DMS 273 treated with DMSO at 0.1 percent for 48 hours (cell line): ENCODE measurements at regions not wholly inside any gene's neighbourhood (a gene's known extent, or its start where the extent isn't known, plus 50 kb on each side); places are given as distances from the start of the nearest gene placed in this dataset.

Experiments used
- DNase-seq: peaks from one replicate; lab custom pipeline; 2025; lab: John Stamatoyannopoulos, UW

DNA sequence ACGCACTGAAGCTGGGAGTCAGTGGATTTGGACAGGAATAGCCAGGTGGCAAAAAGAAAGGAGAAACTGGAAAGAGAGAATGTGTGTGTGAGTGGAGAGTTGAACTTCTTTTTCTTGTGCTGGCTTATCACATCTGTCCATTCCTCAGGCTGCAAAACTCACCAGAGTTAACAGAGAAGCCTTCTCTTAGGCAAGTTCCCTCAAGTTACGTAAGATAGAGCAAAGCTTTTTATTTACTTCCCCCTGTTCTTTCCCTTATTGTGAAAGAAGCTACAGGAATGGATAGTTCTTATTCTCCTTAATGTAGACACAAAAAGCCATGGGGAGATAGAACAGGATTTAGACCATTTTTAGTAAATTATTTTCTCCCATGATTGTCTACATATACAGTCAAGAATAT is 188.6 kb downstream of the BMP2 start:
- no peak for DNase-seq

DNA sequence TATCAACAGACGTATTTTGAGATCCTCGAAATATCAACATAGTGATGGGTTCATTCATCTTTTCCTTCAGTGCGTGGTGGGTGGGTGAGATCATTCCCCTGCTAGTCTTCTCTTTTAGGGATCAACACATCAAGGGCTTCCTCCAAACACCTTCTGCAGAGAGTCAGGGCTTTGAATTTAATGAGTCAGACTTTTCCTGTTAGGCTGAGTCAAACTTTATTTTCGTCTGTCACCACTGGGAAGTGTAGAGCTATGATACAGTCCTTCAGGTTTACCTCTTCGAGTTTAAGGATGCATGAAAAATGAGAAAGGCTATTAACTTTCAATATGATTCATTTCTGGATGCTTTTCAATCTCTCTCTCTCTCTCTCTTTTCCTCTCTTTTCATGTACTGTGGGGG is 189.1 kb downstream of the BMP2 start:
- DNase-seq = no peak

DNA sequence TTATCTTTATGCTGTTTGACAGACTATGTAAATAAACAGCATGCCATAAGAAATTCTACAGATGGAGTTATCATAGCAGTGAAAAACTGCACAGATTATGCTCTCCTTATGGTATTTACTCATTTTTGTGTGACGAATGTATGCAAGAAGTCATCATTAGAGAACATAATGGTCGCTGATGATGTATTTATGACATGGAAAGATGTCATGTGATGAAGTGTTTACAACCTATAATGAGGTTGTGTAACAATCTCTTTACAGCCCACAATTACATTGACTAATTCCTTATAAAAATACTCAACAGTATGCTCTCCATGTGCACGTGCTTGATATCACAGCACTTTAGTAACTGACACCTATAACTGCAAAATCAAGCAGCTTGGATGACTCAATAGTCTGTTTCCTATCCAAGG is 192.4 kb downstream of the BMP2 start:
- no peak for DNase-seq

DNA sequence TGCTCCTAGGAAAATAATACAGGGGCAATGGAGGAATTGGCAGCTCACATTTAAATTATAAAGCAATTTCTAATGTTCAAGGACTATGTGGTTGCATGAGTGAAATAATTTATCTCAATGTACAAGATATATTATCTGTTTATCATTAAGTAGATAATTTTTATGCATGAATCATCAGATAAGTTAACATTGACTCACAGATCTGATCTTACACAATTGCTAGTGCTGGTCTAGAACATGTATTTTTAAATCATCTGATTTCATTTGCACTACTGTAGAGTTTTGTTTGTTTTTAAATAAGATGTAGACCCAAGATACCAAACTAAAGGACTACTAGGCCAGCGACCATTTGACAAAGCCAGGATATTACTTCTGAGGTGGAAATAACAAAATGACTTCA is 199.2 kb downstream of the BMP2 start:
- DNase-seq = no peak

DNA sequence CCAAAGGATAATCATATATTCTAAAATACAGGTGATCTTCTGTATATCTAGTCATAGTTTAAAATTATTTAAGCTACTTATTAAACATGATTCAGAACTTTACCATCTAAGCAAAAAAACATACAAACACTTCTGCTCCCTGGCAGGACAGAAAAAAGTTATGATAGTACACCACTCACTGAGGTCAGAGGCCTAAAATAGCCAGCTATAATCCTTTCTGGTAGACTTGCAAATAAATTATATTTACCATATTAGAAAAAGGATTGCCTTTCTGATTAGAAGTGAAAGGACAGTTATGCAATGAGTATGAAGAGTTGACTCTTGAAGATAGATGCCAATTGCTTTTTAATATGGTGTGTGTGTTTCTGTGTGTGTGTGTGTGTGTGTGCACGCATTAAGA is 207.4 kb downstream of the BMP2 start:
- DNase-seq = no peak

DNA sequence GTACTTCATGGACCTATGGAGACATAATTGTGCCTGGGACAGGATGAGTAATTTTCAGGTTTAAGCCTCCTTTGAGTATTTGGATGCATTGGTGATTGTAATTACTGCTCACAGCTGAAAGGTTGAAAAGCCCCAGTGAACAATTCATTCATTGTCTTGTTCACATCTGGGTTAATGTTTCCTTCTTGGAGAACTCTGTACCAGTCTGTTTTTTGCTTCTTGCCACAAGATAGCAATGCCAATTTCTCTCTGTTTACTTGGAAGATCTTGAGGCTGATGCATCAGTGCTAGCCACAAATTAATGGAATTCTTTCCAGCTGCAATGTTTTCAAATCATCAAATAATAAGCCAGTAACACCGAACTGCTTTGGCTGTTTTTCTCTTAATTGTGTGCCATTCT is 207.8 kb downstream of the BMP2 start:
- no peak for DNase-seq

DNA sequence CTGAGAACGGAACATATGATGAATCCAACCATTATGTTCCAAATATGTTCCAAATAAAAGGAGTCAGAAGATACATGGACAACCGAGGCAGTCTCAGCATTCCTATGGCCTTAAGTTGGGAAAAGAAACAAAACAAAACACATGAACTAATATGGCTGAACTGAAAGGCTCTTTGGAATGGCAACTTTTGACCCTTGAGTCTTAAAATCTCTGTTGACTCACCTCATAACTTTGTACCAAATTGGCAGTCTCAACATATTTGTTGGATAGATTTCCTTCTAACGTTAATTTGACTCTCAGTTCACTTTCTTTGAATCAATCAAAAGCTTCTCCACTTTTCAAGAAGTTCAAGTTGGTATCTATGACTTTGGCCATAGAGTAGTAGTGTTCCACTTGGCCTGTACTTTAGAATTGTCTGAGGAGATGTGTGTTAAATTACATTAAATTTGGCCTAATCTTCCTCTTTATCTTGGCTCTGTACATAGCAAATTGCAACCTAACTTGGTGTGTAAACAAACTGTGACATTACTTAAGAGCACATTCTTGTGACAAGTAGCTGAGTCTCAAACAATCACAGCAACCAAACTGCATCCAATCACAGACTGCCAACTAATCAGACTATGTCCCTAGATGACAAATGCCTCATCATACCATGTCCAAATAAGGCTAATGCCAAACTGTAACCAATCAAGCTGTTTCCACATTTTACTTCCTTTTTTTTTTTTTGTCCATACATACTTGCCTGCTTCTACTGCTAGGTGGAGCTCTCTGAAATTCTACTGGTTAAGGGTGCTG is 208.8 kb downstream of the BMP2 start:
- DNase-seq = no peak

DNA sequence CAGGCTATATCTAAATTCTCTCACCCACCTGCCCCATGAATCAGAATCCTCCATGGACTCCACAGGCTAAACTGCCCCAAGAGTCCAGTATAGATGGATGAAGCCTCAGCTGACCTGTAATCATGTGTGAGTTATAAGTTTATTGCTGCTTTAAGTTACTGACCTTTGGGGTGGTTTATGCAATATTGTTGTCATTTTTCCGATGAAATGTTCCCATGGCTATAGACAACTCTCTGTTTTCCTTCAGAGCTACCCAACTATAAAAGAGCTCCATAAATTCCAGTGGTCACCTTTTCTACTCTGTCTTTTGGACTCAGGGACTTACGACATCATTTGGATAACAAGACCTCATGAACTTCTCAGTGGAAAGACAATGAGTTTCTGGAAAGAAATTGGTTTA is 212.1 kb downstream of the BMP2 start:
- DNase-seq = no peak

DNA sequence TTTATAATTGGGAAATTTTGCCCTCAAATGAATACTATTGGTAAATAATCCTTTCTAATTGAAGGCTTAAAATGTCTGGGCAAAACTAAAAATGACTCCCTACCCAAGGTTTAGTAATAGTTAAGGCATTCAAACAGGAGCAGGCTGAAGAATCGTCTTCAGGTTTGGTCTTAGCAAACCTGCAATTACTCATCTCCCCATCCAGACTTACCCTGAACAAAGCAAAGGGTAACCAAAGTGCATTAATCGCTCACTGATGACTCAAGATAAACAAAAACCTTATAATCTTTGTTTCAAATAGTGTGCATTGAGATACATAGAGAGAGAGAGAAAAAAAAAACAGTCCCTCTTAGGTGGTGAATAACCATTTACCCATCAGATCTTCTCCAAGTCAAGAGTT is 225.5 kb downstream of the BMP2 start:
- no peak for DNase-seq

DNA sequence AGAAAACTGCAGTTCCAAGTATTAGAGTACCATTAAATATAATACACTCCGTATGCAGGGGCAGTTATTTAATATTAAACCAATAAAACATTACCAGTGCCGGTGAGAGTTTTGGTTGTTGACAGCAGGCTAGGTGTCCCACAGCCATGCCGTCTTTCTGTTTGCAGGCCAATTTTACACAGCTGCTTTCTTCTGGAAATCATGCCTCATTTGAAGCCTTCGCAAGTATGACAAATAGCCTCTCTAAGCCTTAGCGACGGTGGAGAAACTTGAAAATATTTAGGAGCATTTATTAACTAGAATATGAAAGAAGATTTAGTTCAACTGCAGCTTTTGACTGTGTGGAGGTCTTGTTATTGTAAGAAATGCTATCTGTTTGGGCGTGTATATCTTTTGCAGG is 226.0 kb downstream of the BMP2 start:
- DNase-seq = no peak

DNA sequence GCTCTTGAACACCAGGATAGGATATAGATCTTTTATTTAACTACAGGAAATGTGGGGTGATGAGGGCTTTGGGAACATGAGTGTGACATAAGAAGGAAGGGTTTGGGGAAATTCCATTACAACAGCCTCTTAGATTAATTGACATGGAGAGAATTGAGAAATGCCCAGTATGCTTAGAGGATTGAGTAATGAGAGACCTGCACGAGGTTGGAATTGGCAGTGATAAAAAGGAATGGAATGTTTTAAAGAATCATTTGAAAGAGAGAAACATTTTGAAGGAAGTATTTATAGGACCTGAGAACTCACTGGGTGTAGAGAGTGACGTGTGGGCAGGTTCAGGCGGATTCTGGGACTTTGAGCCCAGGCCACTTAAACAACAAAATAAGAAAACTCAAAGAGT is 227.0 kb downstream of the BMP2 start:
- DNase-seq = no peak

DNA sequence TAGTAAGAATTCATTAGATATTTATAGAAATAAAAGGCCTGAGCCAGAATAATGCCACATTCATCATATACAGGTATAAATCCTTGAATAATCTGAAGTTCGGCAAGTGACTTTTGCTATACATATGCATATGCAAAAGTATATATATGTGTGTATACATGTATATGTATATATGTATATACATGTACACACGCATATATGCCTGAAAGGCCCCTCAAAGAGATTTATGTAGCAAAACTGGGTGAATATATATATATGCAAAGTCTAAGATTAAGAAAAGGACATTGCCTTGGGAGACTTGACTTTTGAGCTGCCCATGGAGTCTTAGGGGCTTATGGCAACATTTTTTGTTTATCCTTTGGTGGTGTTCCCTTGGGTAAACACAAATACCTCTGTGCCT is 231.4 kb downstream of the BMP2 start:
- no peak for DNase-seq

DNA sequence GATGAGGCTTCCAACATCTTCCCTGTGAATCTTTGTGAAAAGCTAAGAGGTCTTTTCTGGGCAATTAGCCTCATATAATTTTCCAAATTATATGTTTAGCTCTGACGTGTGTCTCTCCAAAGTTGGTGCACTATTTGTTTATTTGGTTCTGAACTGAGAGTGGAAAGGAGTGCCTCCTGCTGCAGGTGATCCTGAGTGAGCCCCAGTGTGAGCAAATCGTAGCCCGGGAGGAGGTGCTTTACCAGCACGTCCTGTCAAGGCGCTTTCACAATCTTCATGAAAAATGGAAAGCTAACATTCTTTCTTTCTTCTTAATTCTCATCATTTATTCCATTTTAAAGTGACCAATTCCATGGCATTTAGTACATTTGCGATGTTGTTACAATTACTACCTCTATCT is 231.9 kb downstream of the BMP2 start:
- no peak for DNase-seq

DNA sequence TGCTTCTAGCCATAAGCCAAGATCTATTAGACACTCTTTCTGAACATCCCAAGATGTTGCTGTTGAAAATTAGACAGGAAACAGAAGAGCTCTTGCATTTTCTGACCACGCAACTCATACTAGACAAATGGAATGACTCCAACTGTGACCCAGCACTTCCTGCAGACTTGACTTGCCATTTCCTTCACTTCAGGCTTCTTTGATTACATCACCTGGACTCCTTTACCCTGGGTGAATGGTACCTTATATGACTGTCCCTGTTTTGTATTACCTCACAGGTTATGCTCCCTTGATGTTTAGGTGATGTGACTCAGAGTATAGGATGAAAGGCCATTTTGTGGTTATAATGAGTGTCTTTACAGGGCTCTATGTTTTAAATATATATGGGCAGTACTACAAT is 236.1 kb downstream of the BMP2 start:
- DNase-seq = no peak

DNA sequence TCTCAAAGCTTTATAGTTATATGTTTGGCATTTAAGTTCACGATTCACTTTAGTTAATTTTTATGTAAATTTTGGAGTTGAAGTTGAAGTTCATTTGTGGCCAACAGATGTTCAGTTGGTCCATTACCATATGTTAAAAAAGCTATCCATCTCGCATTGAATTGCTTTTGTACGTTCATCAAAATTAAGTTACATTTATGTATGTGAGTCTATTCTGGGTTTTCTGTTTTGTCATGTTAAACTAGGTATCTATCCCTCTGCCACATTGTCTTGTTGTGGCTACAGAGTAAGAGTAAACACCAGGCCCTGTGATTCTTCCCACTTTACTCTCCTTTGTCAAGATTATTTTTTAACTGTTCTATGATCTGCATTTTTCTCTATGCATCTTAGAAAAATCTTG is 237.3 kb downstream of the BMP2 start:
- no peak for DNase-seq

DNA sequence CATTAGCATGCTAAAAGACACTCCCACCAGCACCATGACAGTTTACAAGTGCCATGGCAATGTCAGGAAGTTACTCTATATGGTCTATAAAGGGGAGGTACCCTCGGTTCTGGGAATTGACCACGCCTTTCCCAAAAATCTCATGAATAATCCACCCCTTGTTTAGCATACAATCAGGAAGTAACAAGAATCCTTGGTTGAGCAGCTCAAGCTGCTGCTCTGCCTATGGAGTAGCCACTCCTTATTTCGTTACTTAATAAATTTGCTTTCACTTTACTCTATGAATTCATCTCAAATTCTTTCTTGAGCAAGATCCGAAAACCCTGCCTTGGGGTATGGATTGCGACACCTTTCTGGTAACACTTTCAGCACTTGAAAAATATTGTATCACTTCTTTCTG is 243.0 kb downstream of the BMP2 start:
- DNase-seq = no peak

DNA sequence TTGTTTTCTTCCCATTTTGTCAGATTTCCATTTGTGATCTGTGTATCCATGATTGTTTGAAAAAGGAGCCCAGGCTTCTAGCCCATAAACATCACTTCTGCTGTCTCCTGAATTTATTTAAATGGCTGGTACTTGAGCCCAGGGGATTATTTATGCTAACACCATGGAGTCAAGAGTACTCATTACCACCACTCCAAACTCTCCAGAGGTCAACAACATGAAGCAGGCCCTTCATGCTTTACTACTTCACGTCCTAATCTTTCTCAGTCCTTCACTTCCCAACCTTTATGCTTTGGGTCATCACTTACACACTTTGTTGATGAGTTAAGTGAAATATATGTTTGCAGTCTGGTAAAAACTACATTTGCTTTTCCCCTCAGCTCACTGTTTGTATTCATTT is 247.8 kb downstream of the BMP2 start:
- no peak for DNase-seq

DNA sequence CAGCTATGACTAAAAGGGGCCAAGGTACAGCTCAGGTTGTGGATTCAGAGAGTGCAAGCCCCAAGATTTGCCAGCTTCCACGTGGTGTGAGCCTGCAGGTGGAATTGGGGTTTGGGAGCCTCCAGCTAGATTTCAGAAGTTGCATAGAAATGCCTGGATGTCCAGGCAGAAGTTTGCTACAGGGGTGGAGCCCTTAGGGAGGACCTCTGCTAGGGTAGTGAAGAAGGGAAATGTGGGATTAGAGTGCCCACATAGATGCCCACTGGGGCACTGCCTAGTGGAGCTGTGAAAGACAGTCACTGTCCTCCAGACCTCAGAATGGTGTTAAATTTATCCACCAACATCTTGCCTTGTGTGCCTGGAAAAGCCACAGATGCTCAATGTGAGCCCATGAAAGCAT is 255.1 kb downstream of the BMP2 start:
- DNase-seq = no peak

DNA sequence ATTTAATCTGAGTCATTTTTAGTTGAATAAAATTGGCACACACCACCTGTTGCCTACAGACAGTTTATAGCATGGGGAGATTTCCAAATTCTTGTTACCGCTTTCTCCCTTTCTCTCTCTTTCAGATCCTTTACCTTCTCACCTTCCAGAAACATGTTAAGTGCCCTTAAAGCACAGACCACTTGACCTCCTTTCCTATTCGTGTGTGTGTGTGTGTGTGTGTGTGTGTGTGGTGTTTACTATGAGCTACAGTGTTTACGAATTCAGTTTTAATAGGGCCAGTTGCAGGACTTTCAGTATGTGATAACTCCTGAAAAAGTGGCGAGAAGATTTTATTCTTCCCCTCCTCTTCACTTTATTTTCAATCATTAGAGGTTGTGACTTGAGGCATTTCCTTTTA is 258.1 kb downstream of the BMP2 start:
- DNase-seq = no peak

DNA sequence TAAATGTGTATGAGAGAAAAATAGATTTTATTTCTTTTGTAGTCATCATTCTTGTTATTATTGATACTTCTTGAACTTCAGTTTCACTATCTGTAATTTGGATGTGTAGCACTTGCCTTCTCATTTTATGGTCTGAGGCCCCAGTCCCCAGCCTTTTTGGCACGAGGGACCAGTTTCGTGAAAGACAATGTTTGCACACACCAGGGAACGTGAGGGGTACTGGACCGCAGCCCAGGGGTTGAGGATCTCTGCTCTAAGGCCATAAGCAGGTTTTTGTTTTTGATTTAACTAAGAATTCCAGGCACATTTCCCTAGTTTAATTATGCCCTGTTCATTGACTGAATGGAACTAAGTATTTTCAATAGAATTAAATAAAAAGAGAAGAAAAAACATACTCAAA is 261.5 kb downstream of the BMP2 start:
- no peak for DNase-seq

DNA sequence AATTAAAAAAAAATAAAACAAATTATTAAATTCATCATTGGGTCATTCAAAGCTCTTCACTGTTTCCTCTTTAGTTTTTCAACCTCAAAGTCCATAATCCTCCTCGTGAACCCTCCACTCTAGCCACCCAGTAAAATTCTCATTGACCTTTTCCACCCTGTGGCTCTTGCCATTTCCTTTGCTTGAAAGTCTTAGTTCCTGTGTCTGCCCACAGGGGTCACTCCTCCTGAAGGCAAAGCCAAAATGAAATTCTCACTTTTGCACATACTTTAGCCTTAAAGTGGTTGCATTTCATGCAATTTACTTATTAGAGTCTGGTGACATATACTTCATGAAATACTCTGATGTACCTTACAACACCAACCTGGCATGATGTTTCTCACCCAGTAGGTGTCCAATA is 263.7 kb downstream of the BMP2 start:
- no peak for DNase-seq

DNA sequence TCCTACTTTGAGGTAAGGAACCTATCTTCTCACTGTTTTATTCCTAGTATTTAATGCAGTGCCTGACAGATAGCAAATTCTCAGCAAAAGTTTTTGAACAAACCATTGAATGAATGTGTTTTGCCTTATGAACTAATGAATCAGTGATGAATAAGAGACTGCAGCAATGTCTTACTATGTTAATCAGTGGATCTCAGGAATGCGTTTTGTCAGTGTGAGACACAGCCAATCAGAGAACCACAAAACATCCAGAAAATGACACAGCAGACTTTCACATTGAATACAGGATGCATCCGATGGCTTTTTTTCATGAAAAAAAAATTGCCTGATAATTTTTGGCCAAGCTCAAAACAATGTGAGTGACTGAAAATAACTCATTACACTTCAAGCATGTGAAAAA is 270.5 kb downstream of the BMP2 start:
- DNase-seq = no peak

DNA sequence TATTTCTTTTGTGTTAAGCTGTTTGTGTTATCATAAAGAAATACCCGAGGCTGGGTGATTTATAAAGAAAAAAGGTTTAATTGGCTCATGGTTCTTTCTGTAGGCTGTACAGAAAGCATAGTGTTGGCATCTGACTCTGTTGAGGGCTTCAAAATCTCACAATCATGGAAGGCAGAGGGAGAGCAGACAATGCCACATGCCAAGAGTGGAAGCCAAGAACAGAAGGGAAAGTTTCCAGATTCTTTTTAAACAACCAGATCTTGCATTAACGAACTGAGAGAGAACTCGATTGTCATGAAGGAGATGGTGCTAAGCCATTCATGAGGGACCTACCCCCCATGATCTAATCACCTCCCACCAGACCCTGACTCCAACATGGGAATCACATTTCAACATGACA is 290.1 kb downstream of the BMP2 start:
- DNase-seq = no peak

DNA sequence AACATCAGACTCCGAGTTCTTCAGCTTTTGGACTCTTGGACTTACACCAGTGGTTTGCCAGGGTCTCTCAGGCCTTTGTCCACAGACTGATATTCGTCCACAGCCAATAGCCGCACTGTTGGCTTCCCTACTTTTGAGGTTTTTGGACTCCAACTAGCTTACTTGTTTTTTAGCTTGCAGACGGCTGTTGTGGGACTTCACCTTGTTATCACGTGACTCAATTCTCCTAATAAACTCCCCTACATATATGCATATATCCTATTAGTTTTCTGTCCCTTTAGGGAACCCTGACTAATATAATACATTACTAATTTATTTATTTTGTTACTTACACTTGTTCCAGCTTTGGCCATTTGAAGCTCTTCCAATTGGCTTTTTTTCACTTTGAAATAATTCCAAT is 311.3 kb downstream of the BMP2 start:
- no peak for DNase-seq

DNA sequence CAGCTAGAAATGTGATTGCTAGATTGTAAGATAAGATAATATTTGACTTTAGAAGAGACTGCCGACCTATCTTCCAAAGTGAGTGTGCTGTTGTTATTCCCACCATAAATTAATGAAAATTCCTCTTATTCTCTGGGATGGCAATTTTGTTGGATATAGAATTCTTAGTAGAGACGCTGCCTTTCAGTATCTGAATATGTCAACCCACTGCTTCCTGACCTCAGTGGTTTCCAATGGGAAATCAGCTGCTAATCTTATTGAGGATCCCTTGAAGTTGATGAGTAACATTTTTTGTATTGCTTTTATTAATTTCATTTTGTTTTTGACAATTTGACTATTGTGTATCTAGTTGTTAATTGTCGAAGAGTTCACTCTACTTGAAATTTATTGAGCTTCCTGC is 313.0 kb downstream of the BMP2 start:
- no peak for DNase-seq
